Testis (tissue), 2 donors: ENCODE measurements at regions not wholly inside any gene's neighbourhood (a gene's known extent, or its start where the extent isn't known, plus 50 kb on each side); places are given as distances from the start of the nearest gene placed in this dataset.

Experiments used
- POLR2A ChIP-seq: fragments of 450-650 bp; IDR thresholded peaks from one replicate; pipeline ENCODE4 v1.6.1; 2017; ENCODE audit warnings: antibody characterized with exemption, mild to moderate bottlenecking, moderate library complexity
- TF ChIP-seq, protein P1 (sequence below), 3 experiments: fragments of 450-650 bp in 2 of 3; fragments of 200-600 bp in 1 of 3; sonication (generic) in 1 of 3; IDR thresholded peaks; one replicate each; pipeline ENCODE4 v1.5.1; 2016 to 2019; ENCODE audit warnings: antibody characterized with exemption in 3 of 3, mild to moderate bottlenecking in 2 of 3, moderate library complexity in 1 of 3

DNA sequence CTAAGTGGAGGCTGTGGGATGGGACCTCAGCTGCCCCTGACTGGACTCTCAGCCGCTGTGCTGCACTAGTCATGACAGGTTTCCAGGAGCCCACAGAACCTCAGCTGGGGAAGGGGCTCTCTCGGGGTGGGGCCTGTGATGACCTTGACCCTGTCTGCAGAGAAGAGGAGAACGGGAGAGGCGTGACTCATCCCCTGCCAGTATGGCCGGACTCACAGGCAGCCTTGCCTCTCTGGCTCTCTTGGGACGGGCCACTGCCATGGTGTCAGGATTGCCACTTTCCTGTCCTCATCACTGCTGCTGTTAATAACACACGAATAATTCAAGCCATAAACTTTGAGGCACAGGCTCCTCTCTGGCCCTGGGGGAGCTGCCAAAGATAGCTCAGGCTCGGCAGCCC is 295.3 kb downstream of the UQCRFS1 start:
- TF ChIP-seq, protein P1, sequence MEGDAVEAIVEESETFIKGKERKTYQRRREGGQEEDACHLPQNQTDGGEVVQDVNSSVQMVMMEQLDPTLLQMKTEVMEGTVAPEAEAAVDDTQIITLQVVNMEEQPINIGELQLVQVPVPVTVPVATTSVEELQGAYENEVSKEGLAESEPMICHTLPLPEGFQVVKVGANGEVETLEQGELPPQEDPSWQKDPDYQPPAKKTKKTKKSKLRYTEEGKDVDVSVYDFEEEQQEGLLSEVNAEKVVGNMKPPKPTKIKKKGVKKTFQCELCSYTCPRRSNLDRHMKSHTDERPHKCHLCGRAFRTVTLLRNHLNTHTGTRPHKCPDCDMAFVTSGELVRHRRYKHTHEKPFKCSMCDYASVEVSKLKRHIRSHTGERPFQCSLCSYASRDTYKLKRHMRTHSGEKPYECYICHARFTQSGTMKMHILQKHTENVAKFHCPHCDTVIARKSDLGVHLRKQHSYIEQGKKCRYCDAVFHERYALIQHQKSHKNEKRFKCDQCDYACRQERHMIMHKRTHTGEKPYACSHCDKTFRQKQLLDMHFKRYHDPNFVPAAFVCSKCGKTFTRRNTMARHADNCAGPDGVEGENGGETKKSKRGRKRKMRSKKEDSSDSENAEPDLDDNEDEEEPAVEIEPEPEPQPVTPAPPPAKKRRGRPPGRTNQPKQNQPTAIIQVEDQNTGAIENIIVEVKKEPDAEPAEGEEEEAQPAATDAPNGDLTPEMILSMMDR (IDR thresholded peaks at IDR 0.05) = no peak
- TF ChIP-seq POLR2A = no peak
